ENCODE measurements at regions not wholly inside any gene's neighbourhood (a gene's known extent, or its start where the extent isn't known, plus 50 kb on each side); places are given as distances from the start of the nearest gene placed in this dataset.

- no peaks in the 10 kb centered on the region for H3K9me3 ChIP-seq
- 78% methylated on average over 12 of the region's 12 CpGs for WGBS
- no peak overlapping the region for H3K27ac ChIP-seq
- no peak overlapping the region for H3K4me3 ChIP-seq
- no peak for TF ChIP-seq POLR2A (IDR thresholded peaks at IDR 0.05)
- no peak for TF ChIP-seq POLR2AphosphoS5 (IDR thresholded peaks at IDR 0.05)
- TF ChIP-seq CTCF (IDR thresholded peaks at IDR 0.05), result no peak
- TF ChIP-seq EP300 (IDR thresholded peaks at IDR 0.05), result no peak
- DNase-seq (ENCODE audit: low spot score in 2 of 2), result no peak
- no peaks in the 10 kb centered on the region for H3K36me3 ChIP-seq
- H3K27me3 ChIP-seq, result no peaks in the 10 kb centered on the region
- H3K4me1 ChIP-seq, result no peaks in the 10 kb centered on the region
Measured at GRCh38 chr5:174235221-174236011, 189.9 kb downstream of the NSG2 start.

- no peak for TF ChIP-seq POLR2AphosphoS5 (IDR thresholded peaks at IDR 0.05)
- TF ChIP-seq EP300 (IDR thresholded peaks at IDR 0.05), result no peak
- TF ChIP-seq POLR2A (IDR thresholded peaks at IDR 0.05), result no peak
- TF ChIP-seq CTCF (IDR thresholded peaks at IDR 0.05), result no peak
- H3K36me3 ChIP-seq, result no peaks in the 10 kb centered on the region
- DNase-seq (ENCODE audit: low spot score in 2 of 2), result no peak
- H3K4me1 ChIP-seq, result no peaks in the 10 kb centered on the region
- no peak overlapping the region for H3K4me3 ChIP-seq
- H3K27me3 ChIP-seq, result no peaks in the 10 kb centered on the region
- no peaks in the 10 kb centered on the region for H3K9me3 ChIP-seq
- H3K27ac ChIP-seq, result no peak overlapping the region
- WGBS, result 67% methylated on average over 5 of the region's 5 CpGs
Measured at GRCh38 chr5:174236070-174236469, 190.6 kb downstream of the NSG2 start.

GRCh38 chr5:174239718-174240117 lies 194.2 kb downstream of the NSG2 start:
- H3K4me1 ChIP-seq, result no peaks in the 10 kb centered on the region
- no peak overlapping the region for H3K4me3 ChIP-seq
- DNase-seq (ENCODE audit: low spot score in 2 of 2), result no peak
- H3K27ac ChIP-seq, result no peak overlapping the region
- H3K27me3 ChIP-seq, result peaks cover 3% of the 10 kb centered on the region
- no peaks in the 10 kb centered on the region for H3K9me3 ChIP-seq
- no peak for TF ChIP-seq CTCF (IDR thresholded peaks at IDR 0.05)
- TF ChIP-seq EP300 (IDR thresholded peaks at IDR 0.05), result no peak
- no peak for TF ChIP-seq POLR2A (IDR thresholded peaks at IDR 0.05)
- no peak for TF ChIP-seq POLR2AphosphoS5 (IDR thresholded peaks at IDR 0.05)
- 83% methylated on average over 1 of the region's 4 CpGs for WGBS
- no peaks in the 10 kb centered on the region for H3K36me3 ChIP-seq

GRCh38 chr5:174242573-174242972 lies 197.1 kb downstream of the NSG2 start:
- no peak for TF ChIP-seq CTCF (IDR thresholded peaks at IDR 0.05)
- TF ChIP-seq POLR2A (IDR thresholded peaks at IDR 0.05), result no peak
- no peak for TF ChIP-seq POLR2AphosphoS5 (IDR thresholded peaks at IDR 0.05)
- no peak for TF ChIP-seq EP300 (IDR thresholded peaks at IDR 0.05)
- 52% methylated on average over 3 of the region's 3 CpGs for WGBS
- H3K36me3 ChIP-seq, result no peaks in the 10 kb centered on the region

GRCh38 chr5:174243904-174244303 lies 198.4 kb downstream of the NSG2 start:
- no peak for TF ChIP-seq POLR2AphosphoS5 (IDR thresholded peaks at IDR 0.05)
- no peak for TF ChIP-seq EP300 (IDR thresholded peaks at IDR 0.05)
- no peak for TF ChIP-seq CTCF (IDR thresholded peaks at IDR 0.05)
- no peak for TF ChIP-seq POLR2A (IDR thresholded peaks at IDR 0.05)
- DNase-seq (ENCODE audit: low spot score in 2 of 2), result no peak
- Histone ChIP-seq H3K27ac (no peak overlapping the region), H3K4me1 (no peaks in the 10 kb centered on the region), H3K9me3 (no peaks in the 10 kb centered on the region), H3K4me3 (no peak overlapping the region), H3K36me3 (no peaks in the 10 kb centered on the region), H3K27me3 (peaks cover 3% of the 10 kb centered on the region)
- 76% methylated on average over 2 of the region's 2 CpGs for WGBS

More at GRCh38 chr5:174242573-174242972, 197.1 kb downstream of the NSG2 start:
- Histone ChIP-seq H3K9me3 (no peaks in the 10 kb centered on the region), H3K4me1 (no peaks in the 10 kb centered on the region), H3K27me3 (peaks cover 3% of the 10 kb centered on the region), H3K4me3 (no peak overlapping the region), H3K27ac (no peak overlapping the region)
- no peak for DNase-seq (ENCODE audit: low spot score in 2 of 2)

All from suprapubic skin (tissue), 4 donors.